ENCODE measurements at regions not wholly inside any gene's neighbourhood (a gene's known extent, or its start where the extent isn't known, plus 50 kb on each side); places are given as distances from the start of the nearest gene placed in this dataset.

- WGBS, 5 donors = 76 to 87% (median 81%) methylated on average over 16 of the region's 16 CpGs
- Histone ChIP-seq H3K27ac (no peak overlapping the region), H3K9me3 (no peaks in the 10 kb centered on the region), H3K27me3 (replicated peaks in 1 of 7) (peaks cover 0 to 7% (median 0%) of the 10 kb centered on the region in 7 donors), H3K36me3 (no peaks in the 10 kb centered on the region), H3K4me1 (no peaks in the 10 kb centered on the region), H3K4me3 (no peak overlapping the region)
- DNase-seq = no peak
- TF ChIP-seq CTCF (IDR thresholded peaks at IDR 0.05 in 8 of 11, conservative IDR thresholded peaks at IDR 0.05 in 3 of 11) = no peak
- no peak for TF ChIP-seq POLR2A (IDR thresholded peaks at IDR 0.05)
- no peak for TF ChIP-seq POLR2AphosphoS5 (IDR thresholded peaks at IDR 0.05)
- intact Hi-C loops (cut with DNase I; ENCODE audit: low total_unique reads) = no loop called here
Measured at GRCh38 chr22:47591709-47592108, 829.3 kb downstream of the TBC1D22A start.

- intact Hi-C loops (cut with DNase I; ENCODE audit: low total_unique reads) = no loop called here
- no peaks in the 10 kb centered on the region for H3K36me3 ChIP-seq
- no peaks in the 10 kb centered on the region for H3K9me3 ChIP-seq
- H3K4me1 ChIP-seq = no peaks in the 10 kb centered on the region
- TF ChIP-seq POLR2A (IDR thresholded peaks at IDR 0.05) = no peak
- TF ChIP-seq CTCF (IDR thresholded peaks at IDR 0.05 in 8 of 11, conservative IDR thresholded peaks at IDR 0.05 in 3 of 11) = no peak
- TF ChIP-seq POLR2AphosphoS5 (IDR thresholded peaks at IDR 0.05) = no peak
- no peak overlapping the region for H3K4me3 ChIP-seq
- H3K27ac ChIP-seq = no peak overlapping the region
- DNase-seq = no peak
- H3K27me3 ChIP-seq (replicated peaks in 1 of 7) = peaks cover 0 to 7% (median 0%) of the 10 kb centered on the region in 7 donors
- WGBS, 5 donors = 89 to 92% (median 92%) methylated on average over 5 to 7 of the region's 7 CpGs; no CpG with 5 or more reads in 1 of the 5 donors
Measured at GRCh38 chr22:47591016-47591415, 828.6 kb downstream of the TBC1D22A start.

GRCh38 chr22:47589271-47590250, 827.1 kb downstream of the TBC1D22A start:
- intact Hi-C loops (cut with DNase I; ENCODE audit: low total_unique reads) = no loop called here
- TF ChIP-seq CTCF (IDR thresholded peaks at IDR 0.05 in 8 of 11, conservative IDR thresholded peaks at IDR 0.05 in 3 of 11) (no peak), POLR2AphosphoS5 (IDR thresholded peaks at IDR 0.05) (no peak), POLR2A (IDR thresholded peaks at IDR 0.05) (no peak)
- Histone ChIP-seq H3K36me3 (no peaks in the 10 kb centered on the region), H3K4me1 (no peaks in the 10 kb centered on the region), H3K27me3 (replicated peaks in 1 of 7) (peaks cover 0 to 7% (median 0%) of the 10 kb centered on the region in 7 donors), H3K9me3 (peaks cover 0 to 10% (median 3%) of the 10 kb centered on the region in 8 donors), H3K27ac (no peak overlapping the region), H3K4me3 (no peak overlapping the region)
- 85 to 91% (median 88%) methylated on average over 16 to 17 of the region's 17 CpGs for WGBS, 5 donors
- no peak for DNase-seq

GRCh38 chr22:47588578-47588960, 826.1 kb downstream of the TBC1D22A start:
- TF ChIP-seq CTCF (IDR thresholded peaks at IDR 0.05 in 8 of 11, conservative IDR thresholded peaks at IDR 0.05 in 3 of 11) (no peak), POLR2A (IDR thresholded peaks at IDR 0.05) (no peak), POLR2AphosphoS5 (IDR thresholded peaks at IDR 0.05) (no peak)
- WGBS, 5 donors = 75 to 89% (median 84%) methylated on average over 7 of the region's 7 CpGs
- Histone ChIP-seq H3K9me3 (peaks cover 0 to 20% (median 13%) of the 10 kb centered on the region in 8 donors), H3K27ac (no peak overlapping the region), H3K4me1 (no peaks in the 10 kb centered on the region), H3K4me3 (no peak overlapping the region), H3K27me3 (replicated peaks in 1 of 7) (peaks cover 0 to 7% (median 0%) of the 10 kb centered on the region in 7 donors), H3K36me3 (no peaks in the 10 kb centered on the region)
- no peak for DNase-seq
- intact Hi-C loops (cut with DNase I; ENCODE audit: low total_unique reads) = no loop called here

Measured in spleen (tissue), 11 donors.